ENCODE measurements at regions not wholly inside any gene's neighbourhood (a gene's known extent, or its start where the extent isn't known, plus 50 kb on each side); places are given as distances from the start of the nearest gene placed in this dataset.

- Mint-ChIP-seq H3K36me3 (ENCODE audit: low read depth) (no peaks in the 10 kb centered on the region), H3K4me3 (no peak overlapping the region), H3K27ac (no peak overlapping the region), H3K4me1 (ENCODE audit: low read depth) (no peaks in the 10 kb centered on the region), H3K27me3 (no peaks in the 10 kb centered on the region), H3K9me3 (no peaks in the 10 kb centered on the region)
- CTCF ChIA-PET: no interaction called here
- POLR2A ChIA-PET: interaction anchor here (0.6 kb wide), 1 partner anchor 189 kb away, joined by 3 read pairs; no protein-coding TSS in a partner anchor
- no peak for TF ChIP-seq CTCF (IDR thresholded peaks at IDR 0.05)
- DNase-seq: no peak
- intact Hi-C loops (cut with micrococcal nuclease): no loop called here
- ATAC-seq: no peak
Measured at GRCh38 chr18:32840962-32841361, 68.1 kb upstream of the KLHL14 start.

- no peak for ATAC-seq
Measured at GRCh38 chr18:32835951-32836350, 63.1 kb upstream of the KLHL14 start.

GRCh38 chr18:32831781-32832180 lies 59.0 kb upstream of the KLHL14 start:
- ChIA-PET CTCF (no interaction called here), POLR2A (no interaction called here)
- Mint-ChIP-seq H3K27ac (no peak overlapping the region), H3K4me1 (ENCODE audit: low read depth) (no peaks in the 10 kb centered on the region), H3K36me3 (ENCODE audit: low read depth) (no peaks in the 10 kb centered on the region), H3K9me3 (no peaks in the 10 kb centered on the region), H3K27me3 (no peaks in the 10 kb centered on the region), H3K4me3 (no peak overlapping the region)
- intact Hi-C loops (cut with micrococcal nuclease): no loop called here
- DNase-seq: no peak
- no peak for ATAC-seq
- TF ChIP-seq CTCF (IDR thresholded peaks at IDR 0.05): no peak

More at GRCh38 chr18:32835951-32836350, 63.1 kb upstream of the KLHL14 start:
- Mint-ChIP-seq H3K27me3 (no peaks in the 10 kb centered on the region), H3K36me3 (ENCODE audit: low read depth) (no peaks in the 10 kb centered on the region), H3K9me3 (no peaks in the 10 kb centered on the region), H3K4me3 (no peak overlapping the region), H3K27ac (no peak overlapping the region), H3K4me1 (ENCODE audit: low read depth) (no peaks in the 10 kb centered on the region)
- CTCF ChIA-PET: no interaction called here
- POLR2A ChIA-PET: interaction anchor here (0.6 kb wide), 1 partner anchor 468 kb away, joined by 3 read pairs; no protein-coding TSS in a partner anchor
- DNase-seq: no peak
- intact Hi-C loops (cut with micrococcal nuclease): no loop called here
- no peak for TF ChIP-seq CTCF (IDR thresholded peaks at IDR 0.05)

GRCh38 chr18:32823226-32823625 lies 50.4 kb upstream of the KLHL14 start:
- ChIA-PET POLR2A (no interaction called here), CTCF (no interaction called here)
- no peaks in the 10 kb centered on the region for H3K9me3 Mint-ChIP-seq
- no peak for ATAC-seq
- DNase-seq: no peak
- H3K36me3 Mint-ChIP-seq (ENCODE audit: low read depth): no peaks in the 10 kb centered on the region
- no peaks in the 10 kb centered on the region for H3K27me3 Mint-ChIP-seq
- intact Hi-C loops (cut with micrococcal nuclease): no loop called here
- TF ChIP-seq CTCF (IDR thresholded peaks at IDR 0.05): no peak
- no peak overlapping the region for H3K4me3 Mint-ChIP-seq
- H3K4me1 Mint-ChIP-seq (ENCODE audit: low read depth): no peaks in the 10 kb centered on the region
- H3K27ac Mint-ChIP-seq: no peak overlapping the region

Data from activated CD8-positive, alpha-beta T cell treated with anti-CD3 and anti-CD28 coated beads for 36 hours (primary cell).